GOT3 (cell line): ENCODE measurements at regions not wholly inside any gene's neighbourhood (a gene's known extent, or its start where the extent isn't known, plus 50 kb on each side); places are given as distances from the start of the nearest gene placed in this dataset.

Experiments used
- DNase-seq: peaks from one replicate; lab custom pipeline; 2025; ENCODE audit warnings: mixed read lengths; lab: John Stamatoyannopoulos, UW

GRCh38 chr5:153122403-153122802 is 368.1 kb upstream of the GRIA1 start:
- DNase-seq, result no peak

GRCh38 chr5:153130296-153130695 is 360.2 kb upstream of the GRIA1 start:
- DNase-seq, result no peak

GRCh38 chr5:153135411-153135810 is 355.1 kb upstream of the GRIA1 start:
- no peak for DNase-seq

GRCh38 chr5:153136910-153137614 is 353.4 kb upstream of the GRIA1 start:
- no peak for DNase-seq

- no peak for DNase-seq
These were observed 342.4 kb upstream of the GRIA1 start for GRCh38 chr5:153147891-153148623.

GRCh38 chr5:153148624-153148976 is 341.9 kb upstream of the GRIA1 start:
- DNase-seq, result no peak

- DNase-seq, result no peak
These were observed 338.9 kb upstream of the GRIA1 start for GRCh38 chr5:153151558-153151957.

- no peak for DNase-seq
These were observed 337.4 kb upstream of the GRIA1 start for GRCh38 chr5:153153086-153153485.

GRCh38 chr5:153157156-153157555 is 333.3 kb upstream of the GRIA1 start:
- DNase-seq, result no peak

GRCh38 chr5:153158608-153159007 is 331.9 kb upstream of the GRIA1 start:
- DNase-seq, result no peak

- no peak for DNase-seq
These were observed 330.9 kb upstream of the GRIA1 start for GRCh38 chr5:153159616-153160015.

- DNase-seq, result no peak
These were observed 322.2 kb upstream of the GRIA1 start for GRCh38 chr5:153168241-153168640.

GRCh38 chr5:153187503-153187902 is 303.0 kb upstream of the GRIA1 start:
- no peak for DNase-seq

GRCh38 chr5:153206361-153206760 is 284.1 kb upstream of the GRIA1 start:
- DNase-seq, result no peak

- no peak for DNase-seq
These were observed 281.5 kb upstream of the GRIA1 start for GRCh38 chr5:153209016-153209415.

GRCh38 chr5:153209687-153210086 is 280.8 kb upstream of the GRIA1 start:
- no peak for DNase-seq

- no peak for DNase-seq
These were observed 279.4 kb upstream of the GRIA1 start for GRCh38 chr5:153211076-153211475.

- DNase-seq, result no peak
These were observed 278.0 kb upstream of the GRIA1 start for GRCh38 chr5:153212471-153212870.

GRCh38 chr5:153222936-153223335 is 267.5 kb upstream of the GRIA1 start:
- DNase-seq, result no peak

- DNase-seq, result no peak
These were observed 267.1 kb upstream of the GRIA1 start for GRCh38 chr5:153223376-153223775.

GRCh38 chr5:153224651-153225050 is 265.8 kb upstream of the GRIA1 start:
- DNase-seq, result no peak

- DNase-seq, result no peak
These were observed 256.5 kb upstream of the GRIA1 start for GRCh38 chr5:153233933-153234332.

GRCh38 chr5:153236319-153236718 is 254.2 kb upstream of the GRIA1 start:
- DNase-seq, result no peak
